ENCODE measurements at regions not wholly inside any gene's neighbourhood (a gene's known extent, or its start where the extent isn't known, plus 50 kb on each side); places are given as distances from the start of the nearest gene placed in this dataset.

- TF ChIP-seq CTCF (IDR thresholded peaks at IDR 0.05), result no peak
- TF ChIP-seq POLR2A (IDR thresholded peaks at IDR 0.05), result no peak
Measured at GRCh38 chr4:38308728-38309311, 348.6 kb downstream of the PTTG2 start.

Data from Peyer's patch (tissue), 4 donors.